HG03460 (cell line): ENCODE measurements at regions not wholly inside any gene's neighbourhood (a gene's known extent, or its start where the extent isn't known, plus 50 kb on each side); places are given as distances from the start of the nearest gene placed in this dataset.

Source experiments
- ATAC-seq: cut with Tn5 transposase; IDR thresholded peaks from one replicate; pipeline ENCODE4 v1.9.1; 2021; ENCODE audit not compliant: unreplicated experiment

- ATAC-seq, result no peak
Observed at GRCh38 chr6:164011321-164011720, 596.8 kb downstream of the QKI start.

- ATAC-seq, result no peak
Observed at GRCh38 chr6:164010441-164011103, 596.1 kb downstream of the QKI start.

- no peak for ATAC-seq
Observed at GRCh38 chr6:164008902-164009301, 594.4 kb downstream of the QKI start.

- no peak for ATAC-seq
Observed at GRCh38 chr6:164007881-164008280, 593.4 kb downstream of the QKI start.

- ATAC-seq, result no peak
Observed at GRCh38 chr6:164006459-164006858, 591.9 kb downstream of the QKI start.

- ATAC-seq, result no peak
Observed at GRCh38 chr6:164005004-164005711, 590.6 kb downstream of the QKI start.

- no peak for ATAC-seq
Observed at GRCh38 chr6:164000276-164000675, 585.8 kb downstream of the QKI start.

GRCh38 chr6:163999475-164000125 lies 585.1 kb downstream of the QKI start:
- no peak for ATAC-seq

- no peak for ATAC-seq
Observed at GRCh38 chr6:163998496-163998895, 584.0 kb downstream of the QKI start.

- ATAC-seq, result no peak
Observed at GRCh38 chr6:163996491-163996890, 582.0 kb downstream of the QKI start.

- no peak for ATAC-seq
Observed at GRCh38 chr6:163994566-163994965, 580.0 kb downstream of the QKI start.

- no peak for ATAC-seq
Observed at GRCh38 chr6:163992701-163993100, 578.2 kb downstream of the QKI start.

- ATAC-seq, result no peak
Observed at GRCh38 chr6:163992056-163992455, 577.5 kb downstream of the QKI start.

GRCh38 chr6:163991321-163991720 lies 576.8 kb downstream of the QKI start:
- ATAC-seq, result no peak

GRCh38 chr6:163986313-163986712 lies 571.8 kb downstream of the QKI start:
- no peak for ATAC-seq

- no peak for ATAC-seq
Observed at GRCh38 chr6:163985710-163986109, 571.2 kb downstream of the QKI start.

GRCh38 chr6:163985040-163985439 lies 570.5 kb downstream of the QKI start:
- no peak for ATAC-seq

- ATAC-seq, result no peak
Observed at GRCh38 chr6:163984124-163984936, 569.8 kb downstream of the QKI start.

GRCh38 chr6:163983679-163984078 lies 569.2 kb downstream of the QKI start:
- no peak for ATAC-seq

GRCh38 chr6:163974322-163974721 lies 559.8 kb downstream of the QKI start:
- ATAC-seq, result no peak
